ENCODE measurements at regions not wholly inside any gene's neighbourhood (a gene's known extent, or its start where the extent isn't known, plus 50 kb on each side); places are given as distances from the start of the nearest gene placed in this dataset.

- Histone ChIP-seq H3K36me3 (ENCODE audit: control insufficient read depth, insufficient read depth, low read length) (no peaks in the 10 kb centered on the region), H3K9me3 (ENCODE audit: control insufficient read depth, insufficient read depth, low read length) (no peaks in the 10 kb centered on the region), H3K27ac (ENCODE audit: low read depth, low read length) (no peak overlapping the region), H3K4me3 (ENCODE audit: low read depth, low read length) (no peak overlapping the region), H3K27me3 (ENCODE audit: control insufficient read depth, insufficient read depth, low read length) (no peaks in the 10 kb centered on the region), H3K4me1 (ENCODE audit: control insufficient read depth, insufficient read depth, low read length) (no peaks in the 10 kb centered on the region)
- 27% methylated on average over 1 of the region's 1 CpG for WGBS (ENCODE audit: insufficient coverage)
- no peak for DNase-seq (ENCODE audit: low read depth in 4 of 6, low spot score in 6 of 6)
Measured at GRCh38 chr6:15898693-15899092, 230.2 kb upstream of the MYLIP start.

- Histone ChIP-seq H3K27me3 (ENCODE audit: control insufficient read depth, insufficient read depth, low read length) (no peaks in the 10 kb centered on the region), H3K4me3 (ENCODE audit: low read depth, low read length) (no peak overlapping the region), H3K27ac (ENCODE audit: low read depth, low read length) (no peak overlapping the region), H3K9me3 (ENCODE audit: control insufficient read depth, insufficient read depth, low read length) (peaks cover 4% of the 10 kb centered on the region), H3K36me3 (ENCODE audit: control insufficient read depth, insufficient read depth, low read length) (no peaks in the 10 kb centered on the region), H3K4me1 (ENCODE audit: control insufficient read depth, insufficient read depth, low read length) (no peaks in the 10 kb centered on the region)
- 70% methylated on average over 8 of the region's 8 CpGs for WGBS (ENCODE audit: insufficient coverage)
- no peak for DNase-seq (ENCODE audit: low read depth in 4 of 6, low spot score in 6 of 6)
Measured at GRCh38 chr6:15897063-15897876, 231.6 kb upstream of the MYLIP start.

- no peaks in the 10 kb centered on the region for H3K27me3 ChIP-seq (ENCODE audit: control insufficient read depth, insufficient read depth, low read length)
- no peak overlapping the region for H3K27ac ChIP-seq (ENCODE audit: low read depth, low read length)
- no peaks in the 10 kb centered on the region for H3K36me3 ChIP-seq (ENCODE audit: control insufficient read depth, insufficient read depth, low read length)
- peaks cover 4% of the 10 kb centered on the region for H3K9me3 ChIP-seq (ENCODE audit: control insufficient read depth, insufficient read depth, low read length)
- no peaks in the 10 kb centered on the region for H3K4me1 ChIP-seq (ENCODE audit: control insufficient read depth, insufficient read depth, low read length)
- DNase-seq (ENCODE audit: low read depth in 4 of 6, low spot score in 6 of 6) = no peak
- H3K4me3 ChIP-seq (ENCODE audit: low read depth, low read length) = no peak overlapping the region
- WGBS (ENCODE audit: insufficient coverage) = 70% methylated on average over 1 of the region's 4 CpGs
Measured at GRCh38 chr6:15894973-15895725, 232.3 kb upstream of the DTNBP1 start.

GRCh38 chr6:15893556-15894253 is 230.9 kb upstream of the DTNBP1 start:
- Histone ChIP-seq H3K9me3 (ENCODE audit: control insufficient read depth, insufficient read depth, low read length) (peaks cover 4% of the 10 kb centered on the region), H3K4me1 (ENCODE audit: control insufficient read depth, insufficient read depth, low read length) (no peaks in the 10 kb centered on the region), H3K27me3 (ENCODE audit: control insufficient read depth, insufficient read depth, low read length) (no peaks in the 10 kb centered on the region), H3K4me3 (ENCODE audit: low read depth, low read length) (no peak overlapping the region), H3K27ac (ENCODE audit: low read depth, low read length) (no peak overlapping the region), H3K36me3 (ENCODE audit: control insufficient read depth, insufficient read depth, low read length) (no peaks in the 10 kb centered on the region)
- WGBS (ENCODE audit: insufficient coverage) = 80% methylated on average over 1 of the region's 5 CpGs
- DNase-seq (ENCODE audit: low read depth in 4 of 6, low spot score in 6 of 6) = no peak

GRCh38 chr6:15892369-15892768 is 229.5 kb upstream of the DTNBP1 start:
- peaks cover 4% of the 10 kb centered on the region for H3K9me3 ChIP-seq (ENCODE audit: control insufficient read depth, insufficient read depth, low read length)
- WGBS (ENCODE audit: insufficient coverage) = no CpG with 5 or more reads among the region's 1 CpG
- no peak overlapping the region for H3K27ac ChIP-seq (ENCODE audit: low read depth, low read length)
- no peak overlapping the region for H3K4me3 ChIP-seq (ENCODE audit: low read depth, low read length)
- DNase-seq (ENCODE audit: low read depth in 4 of 6, low spot score in 6 of 6) = no peak
- H3K27me3 ChIP-seq (ENCODE audit: control insufficient read depth, insufficient read depth, low read length) = no peaks in the 10 kb centered on the region
- no peaks in the 10 kb centered on the region for H3K36me3 ChIP-seq (ENCODE audit: control insufficient read depth, insufficient read depth, low read length)
- H3K4me1 ChIP-seq (ENCODE audit: control insufficient read depth, insufficient read depth, low read length) = no peaks in the 10 kb centered on the region

GRCh38 chr6:15888798-15889772 is 226.3 kb upstream of the DTNBP1 start:
- no peak overlapping the region for H3K4me3 ChIP-seq (ENCODE audit: low read depth, low read length)
- 76% methylated on average over 10 of the region's 10 CpGs for WGBS (ENCODE audit: insufficient coverage)
- H3K27ac ChIP-seq (ENCODE audit: low read depth, low read length) = no peak overlapping the region
- H3K4me1 ChIP-seq (ENCODE audit: control insufficient read depth, insufficient read depth, low read length) = no peaks in the 10 kb centered on the region
- peaks cover 6% of the 10 kb centered on the region for H3K9me3 ChIP-seq (ENCODE audit: control insufficient read depth, insufficient read depth, low read length)
- no peak for DNase-seq (ENCODE audit: low read depth in 4 of 6, low spot score in 6 of 6)
- H3K27me3 ChIP-seq (ENCODE audit: control insufficient read depth, insufficient read depth, low read length) = no peaks in the 10 kb centered on the region
- H3K36me3 ChIP-seq (ENCODE audit: control insufficient read depth, insufficient read depth, low read length) = no peaks in the 10 kb centered on the region

GRCh38 chr6:15887491-15888461 is 224.9 kb upstream of the DTNBP1 start:
- WGBS (ENCODE audit: insufficient coverage) = 87% methylated on average over 6 of the region's 10 CpGs
- no peak overlapping the region for H3K27ac ChIP-seq (ENCODE audit: low read depth, low read length)
- H3K9me3 ChIP-seq (ENCODE audit: control insufficient read depth, insufficient read depth, low read length) = peaks cover 2% of the 10 kb centered on the region

GRCh38 chr6:15885624-15886023 is 222.8 kb upstream of the DTNBP1 start:
- peaks cover 2% of the 10 kb centered on the region for H3K9me3 ChIP-seq (ENCODE audit: control insufficient read depth, insufficient read depth, low read length)
- no peaks in the 10 kb centered on the region for H3K27me3 ChIP-seq (ENCODE audit: control insufficient read depth, insufficient read depth, low read length)
- no peak for DNase-seq (ENCODE audit: low read depth in 4 of 6, low spot score in 6 of 6)
- 82% methylated on average over 2 of the region's 5 CpGs for WGBS (ENCODE audit: insufficient coverage)
- H3K36me3 ChIP-seq (ENCODE audit: control insufficient read depth, insufficient read depth, low read length) = no peaks in the 10 kb centered on the region
- no peak overlapping the region for H3K4me3 ChIP-seq (ENCODE audit: low read depth, low read length)
- H3K27ac ChIP-seq (ENCODE audit: low read depth, low read length) = no peak overlapping the region
- no peaks in the 10 kb centered on the region for H3K4me1 ChIP-seq (ENCODE audit: control insufficient read depth, insufficient read depth, low read length)

More at GRCh38 chr6:15887491-15888461, 224.9 kb upstream of the DTNBP1 start:
- peak in 1 of 6 donors; percentile 24 for DNase-seq (ENCODE audit: low read depth in 4 of 6, low spot score in 6 of 6)
- Histone ChIP-seq H3K4me1 (ENCODE audit: control insufficient read depth, insufficient read depth, low read length) (no peaks in the 10 kb centered on the region), H3K36me3 (ENCODE audit: control insufficient read depth, insufficient read depth, low read length) (no peaks in the 10 kb centered on the region), H3K4me3 (ENCODE audit: low read depth, low read length) (no peak overlapping the region), H3K27me3 (ENCODE audit: control insufficient read depth, insufficient read depth, low read length) (no peaks in the 10 kb centered on the region)
